Neural cell (in vitro differentiated cells): ENCODE measurements at regions not wholly inside any gene's neighbourhood (a gene's known extent, or its start where the extent isn't known, plus 50 kb on each side); places are given as distances from the start of the nearest gene placed in this dataset.

ENCODE experiments used
- H2AFZ ChIP-seq: fragments of 200-600, 300-800 bp; sonication (generic), shearing (Covaris generic); 2 replicates; pipeline ENCODE4 v1.6.0; 2014; ENCODE audit warnings: low read depth, mild to moderate bottlenecking, antibody characterized with exemption, low read length, moderate library complexity
- H3F3A ChIP-seq: fragments of 200-600 bp; shearing (Covaris generic); 2 replicates; pipeline ENCODE4 v1.6.1; 2016; ENCODE audit warnings: mild to moderate bottlenecking, moderate library complexity, mixed read lengths, antibody characterized with exemption, low read length; ENCODE audit not compliant: insufficient read depth, poor library complexity, severe bottlenecking
- H3K27ac ChIP-seq: fragments of 200-600, 300-800 bp; sonication (generic), shearing (Covaris generic); 2 replicates; pipeline ENCODE4 v1.5.1; 2014; ENCODE audit warnings: mild to moderate bottlenecking, low read length, moderate library complexity
- H3K27me3 ChIP-seq: fragments of 300-800, 200-600 bp; sonication (generic), shearing (Covaris generic); 2 replicates; pipeline ENCODE4 v1.6.0; 2014; ENCODE audit warnings: mild to moderate bottlenecking, low read depth, low read length, moderate library complexity; ENCODE audit not compliant: insufficient read depth
- H3K36me3 ChIP-seq: fragments of 300-800, 200-600 bp; sonication (generic), shearing (Covaris generic); 2 replicates; pipeline ENCODE4 v1.5.1; 2014; ENCODE audit warnings: mild to moderate bottlenecking, antibody characterized with exemption, low read length, moderate library complexity; ENCODE audit not compliant: insufficient read depth
- H3K4me2 ChIP-seq: fragments of 300-800, 200-600 bp; sonication (generic), shearing (Covaris generic); 2 replicates; pipeline ENCODE4 v1.6.0; 2014; ENCODE audit warnings: mild to moderate bottlenecking, low read length
- H3K4me3 ChIP-seq: fragments of 300-800, 200-600 bp; sonication (generic), shearing (Covaris generic); 2 replicates; pipeline ENCODE4 v1.5.1; 2014; ENCODE audit warnings: mild to moderate bottlenecking, low read length, moderate library complexity
- H3K79me2 ChIP-seq: fragments of 200-600 bp; shearing (Covaris generic); replicated peaks from 2 replicates; pipeline ENCODE4 v1.6.0; 2014; ENCODE audit warnings: mild to moderate bottlenecking, low read length, moderate library complexity; ENCODE audit not compliant: insufficient read depth
- H3K9ac ChIP-seq: fragments of 300-800, 200-600 bp; sonication (generic), shearing (Covaris generic); 2 replicates; pipeline ENCODE4 v1.6.1; 2016; ENCODE audit warnings: mild to moderate bottlenecking, low read length, mixed read lengths
- H3K9me2 ChIP-seq: fragments of 200-600 bp; shearing (Covaris generic); 2 replicates; pipeline ENCODE4 v1.6.1; 2016; ENCODE audit warnings: mild to moderate bottlenecking, low read length, mixed read lengths; ENCODE audit not compliant: insufficient read depth
- H3K9me3 ChIP-seq: fragments of 200-600, 300-800 bp; sonication (generic), shearing (Covaris generic); 2 replicates; pipeline ENCODE4 v1.6.1; 2016; ENCODE audit warnings: mild to moderate bottlenecking, mixed run types, low read length, moderate library complexity, mixed read lengths
- H4K20me1 ChIP-seq: fragments of 200-600 bp; shearing (Covaris generic); 2 replicates; pipeline ENCODE4 v1.6.1; 2016; ENCODE audit warnings: mild to moderate bottlenecking, mixed run types; ENCODE audit not compliant: insufficient read depth
- EP300 ChIP-seq: fragments of 450-650 bp; conservative IDR thresholded peaks from 2 replicates; pipeline ENCODE4 v1.6.1; 2014; ENCODE audit warnings: antibody characterized with exemption, mild to moderate bottlenecking, moderate library complexity; ENCODE audit not compliant: poor library complexity, severe bottlenecking
- EZH2 ChIP-seq: fragments of 200-600, 300-800 bp; shearing (Covaris generic), sonication (generic); IDR thresholded peaks from 2 replicates; pipeline ENCODE4 v1.6.1; 2014; ENCODE audit warnings: antibody characterized with exemption, low read length, borderline replicate concordance, mild to moderate bottlenecking; ENCODE audit not compliant: insufficient read depth, poor library complexity, severe bottlenecking
- MXI1 ChIP-seq: fragments of 450-650 bp; conservative IDR thresholded peaks from 2 replicates; pipeline ENCODE4 v1.6.1; 2014; ENCODE audit warnings: antibody characterized with exemption, mild to moderate bottlenecking; ENCODE audit not compliant: poor library complexity, severe bottlenecking
- POLR2AphosphoS5 ChIP-seq: IDR thresholded peaks from 2 replicates; pipeline ENCODE4 v1.6.1; 2012
- RAD21 ChIP-seq: fragments of 450-650 bp; conservative IDR thresholded peaks from 2 replicates; pipeline ENCODE4 v1.6.1; 2014; ENCODE audit warnings: antibody characterized with exemption, mild to moderate bottlenecking, moderate library complexity
- SMC3 ChIP-seq: fragments of 450-650 bp; conservative IDR thresholded peaks from 2 replicates; pipeline ENCODE4 v1.6.1; 2014; ENCODE audit warnings: antibody characterized with exemption, mild to moderate bottlenecking, moderate library complexity; ENCODE audit not compliant: poor library complexity
- TAF1 ChIP-seq: IDR thresholded peaks from 2 replicates; pipeline ENCODE4 v1.6.1; 2012; ENCODE audit warnings: low read depth
- TF ChIP-seq, protein P1 (sequence below): IDR thresholded peaks from 2 replicates; pipeline ENCODE4 v1.6.1; 2012; ENCODE audit warnings: borderline replicate concordance

- no peaks in the 10 kb centered on the region for H3K9me2 ChIP-seq
- H3F3A ChIP-seq: no peaks in the 10 kb centered on the region
- H3K9me3 ChIP-seq: no peaks in the 10 kb centered on the region
- no peak overlapping the region for H3K27ac ChIP-seq
- H3K9ac ChIP-seq: no peak overlapping the region
- no peak overlapping the region for H3K4me3 ChIP-seq
- H3K36me3 ChIP-seq: no peaks in the 10 kb centered on the region
- H2AFZ ChIP-seq: no peak overlapping the region
- no peaks in the 10 kb centered on the region for H4K20me1 ChIP-seq
- TF ChIP-seq RAD21 (no peak), TAF1 (no peak), EP300 (no peak), EZH2 (no peak), POLR2AphosphoS5 (no peak)
- TF ChIP-seq, protein P1, sequence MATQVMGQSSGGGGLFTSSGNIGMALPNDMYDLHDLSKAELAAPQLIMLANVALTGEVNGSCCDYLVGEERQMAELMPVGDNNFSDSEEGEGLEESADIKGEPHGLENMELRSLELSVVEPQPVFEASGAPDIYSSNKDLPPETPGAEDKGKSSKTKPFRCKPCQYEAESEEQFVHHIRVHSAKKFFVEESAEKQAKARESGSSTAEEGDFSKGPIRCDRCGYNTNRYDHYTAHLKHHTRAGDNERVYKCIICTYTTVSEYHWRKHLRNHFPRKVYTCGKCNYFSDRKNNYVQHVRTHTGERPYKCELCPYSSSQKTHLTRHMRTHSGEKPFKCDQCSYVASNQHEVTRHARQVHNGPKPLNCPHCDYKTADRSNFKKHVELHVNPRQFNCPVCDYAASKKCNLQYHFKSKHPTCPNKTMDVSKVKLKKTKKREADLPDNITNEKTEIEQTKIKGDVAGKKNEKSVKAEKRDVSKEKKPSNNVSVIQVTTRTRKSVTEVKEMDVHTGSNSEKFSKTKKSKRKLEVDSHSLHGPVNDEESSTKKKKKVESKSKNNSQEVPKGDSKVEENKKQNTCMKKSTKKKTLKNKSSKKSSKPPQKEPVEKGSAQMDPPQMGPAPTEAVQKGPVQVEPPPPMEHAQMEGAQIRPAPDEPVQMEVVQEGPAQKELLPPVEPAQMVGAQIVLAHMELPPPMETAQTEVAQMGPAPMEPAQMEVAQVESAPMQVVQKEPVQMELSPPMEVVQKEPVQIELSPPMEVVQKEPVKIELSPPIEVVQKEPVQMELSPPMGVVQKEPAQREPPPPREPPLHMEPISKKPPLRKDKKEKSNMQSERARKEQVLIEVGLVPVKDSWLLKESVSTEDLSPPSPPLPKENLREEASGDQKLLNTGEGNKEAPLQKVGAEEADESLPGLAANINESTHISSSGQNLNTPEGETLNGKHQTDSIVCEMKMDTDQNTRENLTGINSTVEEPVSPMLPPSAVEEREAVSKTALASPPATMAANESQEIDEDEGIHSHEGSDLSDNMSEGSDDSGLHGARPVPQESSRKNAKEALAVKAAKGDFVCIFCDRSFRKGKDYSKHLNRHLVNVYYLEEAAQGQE: no peak
- H3K27me3 ChIP-seq: no peaks in the 10 kb centered on the region
- H3K79me2 ChIP-seq: no peaks in the 10 kb centered on the region
- no peak overlapping the region for H3K4me2 ChIP-seq
Measured at GRCh38 chr5:96037128-96037527, 75.5 kb upstream of the ELL2 start.

GRCh38 chr5:96036301-96036700 is 74.7 kb upstream of the ELL2 start:
- Histone ChIP-seq H3K9me2 (no peaks in the 10 kb centered on the region), H3K79me2 (no peaks in the 10 kb centered on the region), H3K27me3 (no peaks in the 10 kb centered on the region), H3K9me3 (no peaks in the 10 kb centered on the region), H3K36me3 (no peaks in the 10 kb centered on the region), H2AFZ (no peak overlapping the region), H4K20me1 (no peaks in the 10 kb centered on the region), H3K9ac (no peak overlapping the region), H3F3A (no peaks in the 10 kb centered on the region), H3K4me2 (no peak overlapping the region), H3K27ac (no peak overlapping the region), H3K4me3 (no peak overlapping the region)
- no peak for TF ChIP-seq EP300
- TF ChIP-seq RAD21: no peak
- no peak for TF ChIP-seq EZH2
- TF ChIP-seq TAF1: no peak
- TF ChIP-seq MXI1: no peak
- TF ChIP-seq POLR2AphosphoS5: no peak
- TF ChIP-seq, protein P1: no peak
- no peak for TF ChIP-seq SMC3
